Chondrocyte (in vitro differentiated cells): ENCODE measurements at regions not wholly inside any gene's neighbourhood (a gene's known extent, or its start where the extent isn't known, plus 50 kb on each side); places are given as distances from the start of the nearest gene placed in this dataset.

Experiments
- DNase-seq: peaks from one replicate; pipeline ENCODE4 v3.0.0; 2021; ENCODE audit warnings: mixed read lengths, low spot score
- H3K27ac Mint-ChIP-seq: one replicate; pipeline ENCODE4 v1.8.0; 2021; ENCODE audit warnings: mild to moderate bottlenecking, moderate library complexity, mixed read lengths; ENCODE audit not compliant: unreplicated experiment
- H3K27me3 Mint-ChIP-seq: 2 replicates; pipeline ENCODE4 v1.8.0; 2021; ENCODE audit warnings: low read depth, mixed read lengths
- H3K36me3 Mint-ChIP-seq: 2 replicates; pipeline ENCODE4 v1.8.0; 2021; ENCODE audit warnings: low read depth, mixed read lengths
- H3K4me1 Mint-ChIP-seq: 2 replicates; pipeline ENCODE4 v1.8.0; 2021; ENCODE audit warnings: low read depth, mild to moderate bottlenecking, mixed read lengths
- H3K4me3 Mint-ChIP-seq: one replicate; pipeline ENCODE4 v1.8.0; 2021; ENCODE audit warnings: mild to moderate bottlenecking, moderate library complexity, mixed read lengths; ENCODE audit not compliant: unreplicated experiment
- H3K9me3 Mint-ChIP-seq: 2 replicates; pipeline ENCODE4 v1.8.0; 2021; ENCODE audit warnings: low read depth, mixed read lengths
- TF ChIP-seq, protein P1 (sequence below): fragments of 200-600 bp; sonication (generic); IDR thresholded peaks from 2 replicates; pipeline ENCODE4 v1.5.0; 2021; ENCODE audit warnings: antibody characterized with exemption, mild to moderate bottlenecking, moderate library complexity

DNA sequence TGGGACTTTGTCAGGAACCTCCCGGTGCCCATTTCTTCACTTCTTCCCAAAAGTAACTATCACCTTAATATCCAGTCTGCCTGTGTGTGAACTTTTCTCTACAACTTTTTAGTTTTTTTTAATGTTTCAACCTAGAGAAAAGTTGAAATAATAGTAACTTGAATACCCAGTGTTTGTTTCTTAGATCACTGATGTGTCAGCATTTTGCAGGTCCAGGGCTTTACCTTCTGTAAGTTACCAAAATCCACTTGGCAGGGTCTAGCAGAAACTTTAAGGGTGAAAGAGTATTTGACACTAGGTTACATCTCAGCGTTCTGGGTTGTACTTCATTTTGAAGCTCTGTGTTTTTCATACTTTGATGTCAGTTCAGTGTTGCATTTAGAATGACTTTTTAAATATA lies 372.7 kb downstream of the ARL4A start:
- TF ChIP-seq, protein P1, sequence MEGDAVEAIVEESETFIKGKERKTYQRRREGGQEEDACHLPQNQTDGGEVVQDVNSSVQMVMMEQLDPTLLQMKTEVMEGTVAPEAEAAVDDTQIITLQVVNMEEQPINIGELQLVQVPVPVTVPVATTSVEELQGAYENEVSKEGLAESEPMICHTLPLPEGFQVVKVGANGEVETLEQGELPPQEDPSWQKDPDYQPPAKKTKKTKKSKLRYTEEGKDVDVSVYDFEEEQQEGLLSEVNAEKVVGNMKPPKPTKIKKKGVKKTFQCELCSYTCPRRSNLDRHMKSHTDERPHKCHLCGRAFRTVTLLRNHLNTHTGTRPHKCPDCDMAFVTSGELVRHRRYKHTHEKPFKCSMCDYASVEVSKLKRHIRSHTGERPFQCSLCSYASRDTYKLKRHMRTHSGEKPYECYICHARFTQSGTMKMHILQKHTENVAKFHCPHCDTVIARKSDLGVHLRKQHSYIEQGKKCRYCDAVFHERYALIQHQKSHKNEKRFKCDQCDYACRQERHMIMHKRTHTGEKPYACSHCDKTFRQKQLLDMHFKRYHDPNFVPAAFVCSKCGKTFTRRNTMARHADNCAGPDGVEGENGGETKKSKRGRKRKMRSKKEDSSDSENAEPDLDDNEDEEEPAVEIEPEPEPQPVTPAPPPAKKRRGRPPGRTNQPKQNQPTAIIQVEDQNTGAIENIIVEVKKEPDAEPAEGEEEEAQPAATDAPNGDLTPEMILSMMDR = no peak
- H3K4me1 Mint-ChIP-seq = peaks cover 7% of the 10 kb centered on the region
- H3K27me3 Mint-ChIP-seq = no peaks in the 10 kb centered on the region
- no peaks in the 10 kb centered on the region for H3K36me3 Mint-ChIP-seq
- H3K4me3 Mint-ChIP-seq = no peak overlapping the region
- H3K27ac Mint-ChIP-seq = no peak overlapping the region
- no peaks in the 10 kb centered on the region for H3K9me3 Mint-ChIP-seq
- DNase-seq = no peak

DNA sequence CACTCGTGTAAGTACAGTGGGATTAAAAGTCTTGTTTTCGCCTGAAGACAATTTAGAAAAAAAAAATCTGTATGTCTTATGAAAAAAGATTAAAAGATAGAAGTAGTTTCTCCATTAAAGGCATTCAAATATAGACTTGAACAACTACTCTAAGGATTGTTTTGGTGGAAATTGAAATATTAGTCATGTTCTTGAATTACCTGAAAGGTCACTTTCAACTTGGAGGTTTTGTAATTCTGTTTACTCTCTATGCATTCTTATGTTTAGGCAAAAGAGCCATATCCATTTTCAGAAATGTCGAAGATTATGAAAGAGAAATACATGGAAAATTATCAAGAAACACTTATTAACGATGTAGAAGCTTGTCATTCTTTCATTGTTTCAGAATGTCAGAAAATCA lies 373.7 kb downstream of the ARL4A start:
- no peak overlapping the region for H3K27ac Mint-ChIP-seq
- peaks cover 7% of the 10 kb centered on the region for H3K4me1 Mint-ChIP-seq
- H3K36me3 Mint-ChIP-seq = no peaks in the 10 kb centered on the region
- no peak for DNase-seq
- H3K27me3 Mint-ChIP-seq = no peaks in the 10 kb centered on the region
- no peaks in the 10 kb centered on the region for H3K9me3 Mint-ChIP-seq
- H3K4me3 Mint-ChIP-seq = no peak overlapping the region
- TF ChIP-seq, protein P1 = no peak

DNA sequence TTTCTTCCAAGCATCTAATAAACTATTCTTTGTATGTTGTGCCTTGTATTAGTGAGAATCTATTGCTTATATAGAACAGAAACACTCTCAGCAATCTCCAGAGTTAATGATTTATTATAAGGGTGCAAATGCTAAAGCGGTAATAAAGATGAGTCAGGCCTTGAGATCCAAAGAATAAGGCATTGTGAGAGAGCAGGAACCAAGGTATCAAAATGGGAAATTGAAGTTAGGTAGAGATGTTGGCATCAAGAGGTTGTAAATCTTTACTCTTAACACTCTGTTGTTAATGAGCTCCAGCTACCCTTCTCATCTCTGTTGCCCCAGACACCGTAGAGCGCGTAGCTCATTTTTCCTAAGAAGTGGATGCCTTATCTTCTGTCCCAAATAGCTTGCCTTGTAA lies 375.2 kb downstream of the ARL4A start:
- Mint-ChIP-seq H3K36me3 (no peaks in the 10 kb centered on the region), H3K27ac (no peak overlapping the region), H3K4me1 (peaks cover 4% of the 10 kb centered on the region), H3K27me3 (no peaks in the 10 kb centered on the region), H3K9me3 (no peaks in the 10 kb centered on the region), H3K4me3 (no peak overlapping the region)
- TF ChIP-seq, protein P1 = no peak
- no peak for DNase-seq

DNA sequence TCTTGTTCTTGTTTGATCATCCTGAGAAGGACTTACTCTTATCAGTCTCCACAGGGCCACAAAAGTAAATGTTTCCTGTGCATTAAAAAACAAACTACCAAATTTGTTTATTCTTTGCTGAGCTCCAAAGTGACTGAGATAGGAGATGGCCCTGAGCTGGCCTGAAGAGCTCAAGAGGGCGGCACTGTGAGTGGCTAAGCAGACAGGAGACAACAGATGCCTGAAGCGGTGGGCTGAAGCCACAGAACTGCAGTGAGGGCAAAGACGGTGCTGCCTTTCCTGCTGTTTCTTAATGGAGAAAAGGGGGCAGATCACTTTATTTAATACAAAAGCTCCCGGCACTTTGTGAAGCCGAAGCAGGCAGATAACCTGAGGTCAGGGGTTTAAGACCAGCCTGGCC lies 379.6 kb downstream of the ARL4A start:
- no peak for DNase-seq
- H3K4me1 Mint-ChIP-seq = peaks cover 6% of the 10 kb centered on the region
- TF ChIP-seq, protein P1 = no peak
- no peaks in the 10 kb centered on the region for H3K36me3 Mint-ChIP-seq
- no peak overlapping the region for H3K27ac Mint-ChIP-seq
- H3K9me3 Mint-ChIP-seq = no peaks in the 10 kb centered on the region
- no peaks in the 10 kb centered on the region for H3K27me3 Mint-ChIP-seq
- no peak overlapping the region for H3K4me3 Mint-ChIP-seq

DNA sequence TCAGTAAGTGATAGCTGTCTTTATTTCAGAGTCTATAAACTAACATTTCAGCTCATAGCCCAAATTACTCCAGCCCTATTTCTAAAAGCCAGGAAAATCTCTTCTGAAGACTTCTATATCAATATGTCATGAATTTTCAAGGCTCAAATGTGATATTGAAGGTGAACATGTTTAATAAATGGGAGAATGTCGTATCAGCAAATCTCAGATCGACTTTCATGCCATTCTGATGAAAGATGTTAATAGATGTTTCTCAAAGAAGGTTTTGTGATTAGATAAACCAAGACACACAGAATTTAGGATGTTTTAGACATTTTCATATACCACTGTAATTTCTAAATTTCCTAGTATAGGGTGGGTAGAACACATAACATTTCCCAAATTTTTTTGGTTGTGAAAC lies 380.6 kb downstream of the ARL4A start:
- no peak for DNase-seq
- Mint-ChIP-seq H3K36me3 (no peaks in the 10 kb centered on the region), H3K4me3 (no peak overlapping the region), H3K27me3 (no peaks in the 10 kb centered on the region), H3K4me1 (peaks cover 9% of the 10 kb centered on the region), H3K27ac (no peak overlapping the region), H3K9me3 (no peaks in the 10 kb centered on the region)
- TF ChIP-seq, protein P1 = no peak
